HEK293T (cell line): ENCODE measurements at regions not wholly inside any gene's neighbourhood (a gene's known extent, or its start where the extent isn't known, plus 50 kb on each side); places are given as distances from the start of the nearest gene placed in this dataset.
"Not testable (repeated sequence)": the region's sequence is repeated elsewhere in the genome, so short reads cannot be mapped to it uniquely, and the experiment has no call there.

Source experiments
- CTCF ChIA-PET: fragments of 350-600 bp; formaldehyde crosslinking; extraction: SDS; loops from one replicate; lab custom pipeline; 2021; ENCODE audit warnings: antibody characterized with exemption, inconsistent platforms; lab: Yijun Ruan, JAX
- POLR2A ChIA-PET: fragments of 350-600 bp; formaldehyde crosslinking; extraction: SDS; loops from one replicate; lab custom pipeline; 2020; ENCODE audit warnings: antibody characterized with exemption, inconsistent platforms; lab: Yijun Ruan, JAX
- DNase-seq: peaks from one replicate; pipeline ENCODE4 v3.0.0; 2012; ENCODE audit warnings: mixed read lengths; ENCODE audit errors: extremely low spot score
- ARNT ChIP-seq: fragments of 450-650 bp; IDR thresholded peaks from 2 replicates; pipeline ENCODE4 v1.6.1; 2017; ENCODE audit warnings: mild to moderate bottlenecking
- BHLHE40 ChIP-seq: fragments of 450-650 bp; IDR thresholded peaks from 2 replicates; pipeline ENCODE4 v1.6.1; 2016; ENCODE audit warnings: mild to moderate bottlenecking, moderate library complexity, borderline replicate concordance
- CTBP1 ChIP-seq: fragments of 450-650 bp; IDR thresholded peaks from 2 replicates; pipeline ENCODE4 v1.6.1; 2016; ENCODE audit warnings: borderline replicate concordance
- ELF4 ChIP-seq: fragments of 450-650 bp; IDR thresholded peaks from 2 replicates; pipeline ENCODE4 v1.6.1; 2017; ENCODE audit warnings: antibody characterized with exemption
- FOXA1 ChIP-seq: fragments of 450-650 bp; IDR thresholded peaks from 2 replicates; pipeline ENCODE4 v1.6.1; 2016; ENCODE audit warnings: mild to moderate bottlenecking
- FOXK2 ChIP-seq: fragments of 450-650 bp; IDR thresholded peaks from 2 replicates; pipeline ENCODE4 v1.6.1; 2016; ENCODE audit warnings: mild to moderate bottlenecking
- FOXM1 ChIP-seq: fragments of 450-650 bp; IDR thresholded peaks from 2 replicates; pipeline ENCODE4 v1.6.1; 2017; ENCODE audit warnings: mild to moderate bottlenecking, borderline replicate concordance
- HDGF ChIP-seq: fragments of 450-650 bp; IDR thresholded peaks from 2 replicates; pipeline ENCODE4 v1.6.1; 2017; ENCODE audit warnings: antibody characterized with exemption, borderline replicate concordance
- L3MBTL2 ChIP-seq: fragments of 450-650 bp; conservative IDR thresholded peaks from 2 replicates; pipeline ENCODE4 v1.6.1; 2016; ENCODE audit warnings: mild to moderate bottlenecking
- LEF1 ChIP-seq: fragments of 450-650 bp; IDR thresholded peaks from 2 replicates; pipeline ENCODE4 v1.6.1; 2017; ENCODE audit warnings: mild to moderate bottlenecking, borderline replicate concordance
- NFRKB ChIP-seq: fragments of 450-650 bp; IDR thresholded peaks from 2 replicates; pipeline ENCODE4 v1.6.1; 2016; ENCODE audit warnings: mild to moderate bottlenecking, moderate library complexity
- PKNOX1 ChIP-seq: fragments of 450-650 bp; IDR thresholded peaks from 2 replicates; pipeline ENCODE4 v1.6.1; 2016
- SP1 ChIP-seq: fragments of 450-650 bp; IDR thresholded peaks from 2 replicates; pipeline ENCODE4 v1.6.1; 2017
- SUZ12 ChIP-seq: fragments of 450-650 bp; IDR thresholded peaks from 2 replicates; pipeline ENCODE4 v1.6.1; 2016; ENCODE audit warnings: mild to moderate bottlenecking
- TARDBP ChIP-seq: fragments of 450-650 bp; IDR thresholded peaks from 2 replicates; pipeline ENCODE4 v1.6.1; 2016
- ZNF384 ChIP-seq: fragments of 450-650 bp; IDR thresholded peaks from 2 replicates; pipeline ENCODE4 v1.6.1; 2016

- POLR2A ChIA-PET, result no interaction called here
- no peak for DNase-seq
- TF ChIP-seq TARDBP (no peak), HDGF (no peak), PKNOX1 (no peak), L3MBTL2 (no peak), SP1 (no peak), BHLHE40 (no peak), FOXA1 (no peak)
- CTCF ChIA-PET, result interaction anchor here (0.6 to 0.8 kb wide), 3 partner anchors 40 to 121 kb away, joined by 3 read pairs; no protein-coding TSS in a partner anchor
Measured at GRCh38 chr1:157371826-157372225, 180.5 kb downstream of the FCRL5 start.

GRCh38 chr1:157371221-157371620 is 181.1 kb downstream of the FCRL5 start:
- TF ChIP-seq FOXA1 (no peak), PKNOX1 (no peak), FOXK2 (no peak), TARDBP (no peak), BHLHE40 (no peak), SP1 (no peak), FOXM1 (no peak), LEF1 (no peak), ZNF384 (no peak), SUZ12 (no peak), L3MBTL2 (no peak), NFRKB (no peak), ELF4 (no peak)
- ChIA-PET POLR2A (no interaction called here), CTCF (interaction anchor here (0.6 to 1.3 kb wide), 4 partner anchors 41 to 124 kb away, joined by 3 to 5 read pairs (median 4); no protein-coding TSS in a partner anchor)
- DNase-seq, result no peak

GRCh38 chr1:157370698-157371097 is 181.6 kb downstream of the FCRL5 start:
- POLR2A ChIA-PET, result no interaction called here
- DNase-seq, result no peak

DNA sequence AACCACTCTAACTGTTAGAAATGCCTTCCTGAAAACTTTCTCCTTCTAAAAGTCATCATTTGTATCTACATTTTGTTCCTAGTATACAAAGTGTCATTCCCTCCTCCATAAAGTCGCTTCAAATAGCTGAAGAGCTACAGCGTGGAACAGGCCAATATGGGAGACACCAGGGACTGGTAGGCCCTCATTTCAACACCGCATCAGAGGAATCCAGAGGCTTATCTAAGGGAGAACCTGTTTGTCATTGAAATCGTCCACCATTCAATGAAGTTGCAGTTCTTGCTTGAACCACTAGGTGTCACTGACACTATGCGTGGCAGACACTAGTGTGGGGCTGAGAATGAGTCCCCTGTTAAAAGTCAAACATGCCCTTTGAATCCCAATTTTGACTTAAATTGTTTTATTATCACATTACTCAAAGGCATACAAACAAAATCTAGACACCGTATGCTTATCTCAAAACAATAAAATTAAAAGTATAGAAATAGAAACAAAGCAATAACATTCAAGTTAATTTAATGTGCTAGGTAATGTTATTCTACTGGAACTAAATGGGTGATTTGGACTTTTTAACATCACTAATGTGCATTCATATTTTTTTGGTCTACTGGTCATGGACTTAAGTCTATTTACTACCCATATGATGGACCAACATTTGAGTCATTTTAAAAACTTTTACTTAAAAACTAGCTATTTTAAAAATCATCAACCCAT is 182.3 kb downstream of the FCRL5 start:
- DNase-seq, result peak; percentile 56
- TF ChIP-seq NFRKB (no peak), FOXA1 (no peak), SP1 (no peak), PKNOX1 (no peak)
- ChIA-PET CTCF (interaction anchor here (0.6 to 1.3 kb wide), 4 partner anchors 10 to 125 kb away, joined by 3 to 5 read pairs (median 4); no protein-coding TSS in a partner anchor), POLR2A (no interaction called here)

More at GRCh38 chr1:157370698-157371097, 181.6 kb downstream of the FCRL5 start:
- CTCF ChIA-PET, result interaction anchor here (0.6 to 1.3 kb wide), 3 partner anchors 11 to 125 kb away, joined by 3 to 5 read pairs (median 4); no protein-coding TSS in a partner anchor
- no peak for TF ChIP-seq FOXK2

- CTCF ChIA-PET, result interaction anchor here (0.9 kb wide), 1 partner anchor 9 kb away, joined by 4 read pairs; no protein-coding TSS in a partner anchor
- POLR2A ChIA-PET, DNase-seq: not testable (repeated sequence)
Measured at GRCh38 chr1:157368941-157369340, 183.4 kb downstream of the FCRL5 start.

- no peak for DNase-seq
- ChIA-PET POLR2A (no interaction called here), CTCF (no interaction called here)
Measured at GRCh38 chr1:157368363-157368762, 184.0 kb downstream of the FCRL5 start.

DNA sequence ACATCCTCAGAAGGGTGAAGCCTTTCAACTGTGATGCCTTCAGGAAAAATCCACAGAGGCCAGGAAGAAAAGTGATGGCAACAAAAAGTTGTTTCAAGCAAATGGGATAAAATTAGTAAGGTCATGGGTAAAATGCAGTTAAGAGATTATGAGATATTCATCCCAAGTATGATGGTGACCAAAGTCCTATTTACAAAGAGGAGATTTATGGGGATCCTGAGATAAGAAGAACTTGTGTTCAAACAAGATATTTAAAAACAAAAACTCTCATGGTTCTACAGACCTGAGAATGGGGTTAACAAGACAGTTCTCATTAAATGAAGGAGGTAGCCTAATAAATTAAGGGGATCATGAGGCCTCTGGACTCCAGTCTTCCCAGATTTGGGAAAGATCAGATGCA is 184.4 kb downstream of the FCRL5 start:
- TF ChIP-seq SUZ12 (no peak), ARNT (no peak), FOXK2 (no peak), ELF4 (no peak), FOXA1 (no peak), HDGF (no peak), L3MBTL2 (no peak), SP1 (no peak), PKNOX1 (no peak), CTBP1 (no peak), FOXM1 (no peak), NFRKB (no peak), TARDBP (no peak), BHLHE40 (no peak), LEF1 (no peak), ZNF384 (no peak)
- ChIA-PET CTCF (no interaction called here), POLR2A (no interaction called here)
- no peak for DNase-seq

More at GRCh38 chr1:157368363-157368762, 184.0 kb downstream of the FCRL5 start:
- TF ChIP-seq SP1, result no peak
- no peak for TF ChIP-seq ZNF384
- TF ChIP-seq ELF4, result no peak
- TF ChIP-seq HDGF, result no peak
- no peak for TF ChIP-seq NFRKB
- TF ChIP-seq TARDBP, result no peak
- TF ChIP-seq L3MBTL2, result no peak
